HG03460 (cell line): ENCODE measurements at regions not wholly inside any gene's neighbourhood (a gene's known extent, or its start where the extent isn't known, plus 50 kb on each side); places are given as distances from the start of the nearest gene placed in this dataset.
"Not testable (repeated sequence)": the region's sequence is repeated elsewhere in the genome, so short reads cannot be mapped to it uniquely, and the experiment has no call there.

ENCODE experiments used
- ATAC-seq: cut with Tn5 transposase; IDR thresholded peaks from one replicate; pipeline ENCODE4 v1.9.1; 2021; ENCODE audit not compliant: unreplicated experiment

GRCh38 chr22:25390297-25391240 is 171.1 kb downstream of the CRYBB2 start:
- ATAC-seq = no peak

- no peak for ATAC-seq
These were observed 171.9 kb upstream of the GRK3 start for GRCh38 chr22:25392584-25392983.

GRCh38 chr22:25393121-25393805 is 171.2 kb upstream of the GRK3 start:
- no peak for ATAC-seq

GRCh38 chr22:25395468-25395867 is 169.0 kb upstream of the GRK3 start:
- ATAC-seq = no peak

- ATAC-seq = no peak
These were observed 168.6 kb upstream of the GRK3 start for GRCh38 chr22:25395915-25396314.

- ATAC-seq = no peak
These were observed 167.8 kb upstream of the GRK3 start for GRCh38 chr22:25396615-25397200.

GRCh38 chr22:25397616-25398015 is 166.9 kb upstream of the GRK3 start:
- ATAC-seq = no peak

GRCh38 chr22:25398591-25399062 is 165.8 kb upstream of the GRK3 start:
- ATAC-seq = not testable (repeated sequence)

- no peak for ATAC-seq
These were observed 164.8 kb upstream of the GRK3 start for GRCh38 chr22:25399649-25400151.

GRCh38 chr22:25402160-25402500 is 162.3 kb upstream of the GRK3 start:
- no peak for ATAC-seq

- no peak for ATAC-seq
These were observed 161.8 kb upstream of the GRK3 start for GRCh38 chr22:25402501-25403283.

- no peak for ATAC-seq
These were observed 161.1 kb upstream of the GRK3 start for GRCh38 chr22:25403284-25403810.

GRCh38 chr22:25403811-25404471 is 160.5 kb upstream of the GRK3 start:
- no peak for ATAC-seq

- ATAC-seq = no peak
These were observed 159.9 kb upstream of the GRK3 start for GRCh38 chr22:25404556-25404927.

GRCh38 chr22:25404928-25405816 is 159.3 kb upstream of the GRK3 start:
- peak; percentile 44 for ATAC-seq

- ATAC-seq = no peak
These were observed 158.5 kb upstream of the GRK3 start for GRCh38 chr22:25405841-25406509.

- no peak for ATAC-seq
These were observed 157.8 kb upstream of the GRK3 start for GRCh38 chr22:25406510-25407210.
